ENCODE measurements at regions not wholly inside any gene's neighbourhood (a gene's known extent, or its start where the extent isn't known, plus 50 kb on each side); places are given as distances from the start of the nearest gene placed in this dataset.

DNA sequence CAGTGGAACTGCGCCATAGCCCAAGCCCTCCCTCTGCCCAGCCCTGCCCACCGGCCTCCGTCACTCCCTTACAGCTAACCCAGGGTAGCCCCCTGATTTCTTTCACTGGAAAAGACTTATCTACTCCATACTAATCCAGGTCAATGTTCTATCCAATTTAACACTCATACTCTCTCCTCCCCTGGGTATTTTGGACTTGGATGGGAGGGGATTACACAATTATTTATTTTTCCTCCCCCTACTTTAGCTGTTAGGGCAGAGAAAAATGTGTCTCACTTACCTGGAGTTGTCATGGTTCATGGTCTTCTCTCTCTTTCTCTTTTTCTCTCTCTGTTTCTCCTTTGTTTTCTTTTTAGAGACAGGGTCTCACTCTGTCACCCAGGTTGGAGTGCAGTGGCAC, 100.6 kb upstream of the ST8SIA3 start:
- no peaks in the 10 kb centered on the region for H3K9me3 Mint-ChIP-seq (ENCODE audit: low read depth, unreplicated experiment)
- no TSS peak for BruUV-seq (replicated peaks)
- TF ChIP-seq, protein P1, sequence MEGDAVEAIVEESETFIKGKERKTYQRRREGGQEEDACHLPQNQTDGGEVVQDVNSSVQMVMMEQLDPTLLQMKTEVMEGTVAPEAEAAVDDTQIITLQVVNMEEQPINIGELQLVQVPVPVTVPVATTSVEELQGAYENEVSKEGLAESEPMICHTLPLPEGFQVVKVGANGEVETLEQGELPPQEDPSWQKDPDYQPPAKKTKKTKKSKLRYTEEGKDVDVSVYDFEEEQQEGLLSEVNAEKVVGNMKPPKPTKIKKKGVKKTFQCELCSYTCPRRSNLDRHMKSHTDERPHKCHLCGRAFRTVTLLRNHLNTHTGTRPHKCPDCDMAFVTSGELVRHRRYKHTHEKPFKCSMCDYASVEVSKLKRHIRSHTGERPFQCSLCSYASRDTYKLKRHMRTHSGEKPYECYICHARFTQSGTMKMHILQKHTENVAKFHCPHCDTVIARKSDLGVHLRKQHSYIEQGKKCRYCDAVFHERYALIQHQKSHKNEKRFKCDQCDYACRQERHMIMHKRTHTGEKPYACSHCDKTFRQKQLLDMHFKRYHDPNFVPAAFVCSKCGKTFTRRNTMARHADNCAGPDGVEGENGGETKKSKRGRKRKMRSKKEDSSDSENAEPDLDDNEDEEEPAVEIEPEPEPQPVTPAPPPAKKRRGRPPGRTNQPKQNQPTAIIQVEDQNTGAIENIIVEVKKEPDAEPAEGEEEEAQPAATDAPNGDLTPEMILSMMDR (IDR thresholded peaks at IDR 0.05; ENCODE audit: unreplicated experiment) = no peak
- H3K27ac Mint-ChIP-seq (ENCODE audit: unreplicated experiment) = no peak overlapping the region
- CTCF ChIA-PET = no interaction called here
- H3K4me3 Mint-ChIP-seq (ENCODE audit: low read depth, unreplicated experiment) = no peak overlapping the region
- H3K36me3 Mint-ChIP-seq (ENCODE audit: insufficient read depth, unreplicated experiment) = peaks cover 5% of the 10 kb centered on the region
- DNase-seq = no peak
- peaks cover 7% of the 10 kb centered on the region for H3K4me1 Mint-ChIP-seq (ENCODE audit: low read depth, unreplicated experiment)
- intact Hi-C loops (cut with micrococcal nuclease; ENCODE audit: unreplicated experiment) = no loop called here
- no peaks in the 10 kb centered on the region for H3K27me3 Mint-ChIP-seq (ENCODE audit: unreplicated experiment)

DNA sequence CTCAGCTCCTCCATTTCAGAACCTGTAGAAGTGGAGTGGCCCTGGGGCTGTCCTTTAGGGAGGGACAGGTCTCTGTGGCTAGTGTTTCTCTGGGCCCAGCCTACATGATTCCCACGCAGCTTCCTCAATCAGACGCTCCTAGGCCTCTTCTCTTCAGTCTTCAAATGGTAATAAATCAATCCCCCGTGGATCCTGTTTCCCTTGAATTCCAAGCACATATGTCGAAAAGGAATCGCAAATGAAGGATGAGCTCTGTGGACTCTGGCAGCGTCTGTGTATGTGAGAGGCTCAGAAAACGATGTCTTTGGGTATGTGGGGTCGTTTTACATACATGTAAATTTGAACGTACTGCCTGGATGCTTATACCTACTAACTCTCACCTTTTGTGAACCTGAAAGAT, 98.5 kb upstream of the ST8SIA3 start:
- Mint-ChIP-seq H3K9me3 (ENCODE audit: low read depth, unreplicated experiment) (peaks cover 4% of the 10 kb centered on the region), H3K4me1 (ENCODE audit: low read depth, unreplicated experiment) (no peaks in the 10 kb centered on the region), H3K27me3 (ENCODE audit: unreplicated experiment) (no peaks in the 10 kb centered on the region), H3K36me3 (ENCODE audit: insufficient read depth, unreplicated experiment) (no peaks in the 10 kb centered on the region), H3K27ac (ENCODE audit: unreplicated experiment) (no peak overlapping the region), H3K4me3 (ENCODE audit: low read depth, unreplicated experiment) (no peak overlapping the region)
- DNase-seq = no peak
- TF ChIP-seq, protein P1 (IDR thresholded peaks at IDR 0.05; ENCODE audit: unreplicated experiment) = no peak
- no TSS peak for BruUV-seq (replicated peaks)
- CTCF ChIA-PET = no interaction called here
- intact Hi-C loops (cut with micrococcal nuclease; ENCODE audit: unreplicated experiment) = no loop called here

DNA sequence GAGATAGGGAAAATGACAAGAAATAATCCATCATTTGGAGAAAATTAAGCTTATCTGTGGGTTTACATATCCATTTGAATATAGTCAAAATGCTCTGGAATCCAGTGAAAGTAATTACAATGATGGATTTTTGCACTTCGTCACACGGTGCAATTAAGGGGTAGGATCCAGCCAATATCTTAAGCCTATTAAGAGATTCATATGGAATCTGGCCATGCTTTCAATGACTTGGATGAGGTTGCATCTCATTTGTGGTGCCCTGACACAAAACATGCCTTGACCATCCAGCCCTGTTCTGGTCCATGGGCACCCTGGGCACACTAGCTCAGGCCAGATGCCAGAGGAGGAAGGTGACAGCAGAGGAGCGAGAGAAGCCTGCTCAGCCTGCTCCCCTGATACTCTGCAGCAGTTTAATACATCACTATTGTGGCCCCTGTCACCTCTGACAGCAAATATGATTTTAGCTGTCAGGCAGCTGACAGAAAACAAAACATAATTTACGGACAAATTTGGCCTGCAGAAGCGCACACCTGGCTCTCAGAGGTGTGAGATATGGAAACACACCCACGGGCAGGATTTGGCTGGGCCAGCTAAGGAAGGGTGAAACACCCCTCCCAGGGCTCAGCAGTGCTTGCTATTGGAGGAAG, 94.1 kb upstream of the ST8SIA3 start:
- CTCF ChIA-PET = no interaction called here
- no peaks in the 10 kb centered on the region for H3K4me1 Mint-ChIP-seq (ENCODE audit: low read depth, unreplicated experiment)

DNA sequence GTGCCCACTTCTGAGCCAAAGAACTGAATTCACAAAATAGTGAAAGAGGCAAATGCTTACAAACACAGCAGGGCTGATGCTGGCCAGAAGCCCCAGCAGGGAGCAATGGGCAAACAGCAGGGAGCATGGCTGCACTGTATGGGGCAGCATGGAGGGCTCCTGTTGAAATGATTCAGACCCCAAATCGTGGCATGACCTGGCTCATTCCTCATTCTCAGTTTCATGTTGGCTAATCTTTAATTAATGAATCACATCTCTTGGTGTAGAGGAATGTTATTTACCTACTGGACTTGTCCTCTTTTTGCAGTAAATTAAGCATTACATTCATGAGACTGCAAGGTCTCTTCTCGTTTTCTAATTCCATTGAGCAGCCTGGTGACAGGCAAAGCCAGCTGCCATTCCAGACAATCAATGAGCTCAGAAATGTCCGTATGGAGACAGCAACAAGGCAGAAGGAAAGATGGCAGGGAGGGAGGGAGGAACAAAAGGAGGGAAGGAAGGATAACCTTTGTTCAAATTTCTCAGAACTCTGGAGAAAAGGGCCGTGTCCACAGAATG, 84.9 kb upstream of the ST8SIA3 start:
- no peaks in the 10 kb centered on the region for H3K9me3 Mint-ChIP-seq (ENCODE audit: low read depth, unreplicated experiment)
- H3K36me3 Mint-ChIP-seq (ENCODE audit: insufficient read depth, unreplicated experiment) = peaks cover 18% of the 10 kb centered on the region
- DNase-seq = peak; percentile 55
- TF ChIP-seq, protein P1 (IDR thresholded peaks at IDR 0.05; ENCODE audit: unreplicated experiment) = no peak
- CTCF ChIA-PET = interaction anchor here (0.7 to 1.0 kb wide), 3 partner anchors 10 to 130 kb away, joined by 3 read pairs; no protein-coding TSS in a partner anchor
- peak overlapping the region; percentile 97 for H3K27ac Mint-ChIP-seq (ENCODE audit: unreplicated experiment)
- no peaks in the 10 kb centered on the region for H3K27me3 Mint-ChIP-seq (ENCODE audit: unreplicated experiment)
- BruUV-seq (replicated peaks) = no TSS peak
- intact Hi-C loops (cut with micrococcal nuclease; ENCODE audit: unreplicated experiment) = loop anchor here (2.0 kb wide), 1 partner anchor 45 kb away; no protein-coding TSS in a partner anchor
- peak overlapping the region; percentile 29 for H3K4me3 Mint-ChIP-seq (ENCODE audit: low read depth, unreplicated experiment)
- peaks cover 68% of the 10 kb centered on the region for H3K4me1 Mint-ChIP-seq (ENCODE audit: low read depth, unreplicated experiment)

More for the DNA sequence above, 94.1 kb upstream of the ST8SIA3 start:
- no peaks in the 10 kb centered on the region for H3K27me3 Mint-ChIP-seq (ENCODE audit: unreplicated experiment)
- no TSS peak for BruUV-seq (replicated peaks)
- peaks cover 8% of the 10 kb centered on the region for H3K9me3 Mint-ChIP-seq (ENCODE audit: low read depth, unreplicated experiment)
- DNase-seq = no peak
- no peak overlapping the region for H3K4me3 Mint-ChIP-seq (ENCODE audit: low read depth, unreplicated experiment)
- TF ChIP-seq, protein P1 (IDR thresholded peaks at IDR 0.05; ENCODE audit: unreplicated experiment) = no peak
- no peaks in the 10 kb centered on the region for H3K36me3 Mint-ChIP-seq (ENCODE audit: insufficient read depth, unreplicated experiment)
- intact Hi-C loops (cut with micrococcal nuclease; ENCODE audit: unreplicated experiment) = no loop called here
- no peak overlapping the region for H3K27ac Mint-ChIP-seq (ENCODE audit: unreplicated experiment)

Measured in Calu3 (cell line).